ENCODE measurements at regions not wholly inside any gene's neighbourhood (a gene's known extent, or its start where the extent isn't known, plus 50 kb on each side); places are given as distances from the start of the nearest gene placed in this dataset.

DNA sequence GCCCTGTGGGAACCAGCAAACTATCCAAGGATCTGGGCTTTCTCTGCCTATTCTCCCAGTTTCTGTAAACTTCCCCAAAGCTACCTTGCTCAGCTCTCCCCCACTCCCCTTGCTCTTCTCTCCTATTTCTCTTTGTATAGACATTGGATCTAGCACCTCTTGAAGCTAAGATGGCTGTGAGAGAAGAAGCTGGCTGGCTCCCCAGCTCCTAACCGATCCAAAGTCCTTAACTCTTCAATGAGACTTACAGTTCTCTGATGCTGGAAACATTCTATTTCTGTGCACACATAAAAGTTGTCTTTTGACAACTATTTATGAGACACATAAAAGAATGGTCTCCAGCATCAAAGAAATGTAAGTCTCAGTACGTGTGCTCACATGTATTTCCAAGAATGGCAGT is 70.6 kb upstream of the C3orf80 start:
- intact Hi-C loops (cut with DNase I) = no loop called here
- no peak for DNase-seq

DNA sequence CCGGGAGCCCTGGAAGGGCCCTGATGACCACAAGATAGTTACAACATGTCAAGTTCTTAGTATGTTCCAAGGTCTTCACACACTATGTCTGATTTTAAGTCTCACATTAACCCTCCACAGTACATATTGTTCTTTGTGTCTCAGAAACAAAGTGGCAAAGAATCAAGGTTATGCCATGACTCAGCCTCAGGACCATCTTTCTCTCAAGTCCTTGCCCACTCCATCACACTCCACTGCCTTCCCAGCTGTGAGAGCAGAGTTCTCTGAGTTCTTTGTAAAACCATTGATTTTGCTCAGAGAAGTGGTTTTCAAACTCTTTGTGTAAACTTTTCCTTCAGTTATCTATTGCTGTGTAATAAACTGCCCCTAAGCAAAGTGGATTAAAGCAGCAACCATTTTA is 67.9 kb upstream of the C3orf80 start:
- DNase-seq (no peak), ATAC-seq (ENCODE audit: poor library complexity) (no peak)
- intact Hi-C loops (cut with DNase I) = no loop called here

More for the DNA sequence above, 70.6 kb upstream of the C3orf80 start:
- no peak for ATAC-seq (ENCODE audit: poor library complexity)

DNA sequence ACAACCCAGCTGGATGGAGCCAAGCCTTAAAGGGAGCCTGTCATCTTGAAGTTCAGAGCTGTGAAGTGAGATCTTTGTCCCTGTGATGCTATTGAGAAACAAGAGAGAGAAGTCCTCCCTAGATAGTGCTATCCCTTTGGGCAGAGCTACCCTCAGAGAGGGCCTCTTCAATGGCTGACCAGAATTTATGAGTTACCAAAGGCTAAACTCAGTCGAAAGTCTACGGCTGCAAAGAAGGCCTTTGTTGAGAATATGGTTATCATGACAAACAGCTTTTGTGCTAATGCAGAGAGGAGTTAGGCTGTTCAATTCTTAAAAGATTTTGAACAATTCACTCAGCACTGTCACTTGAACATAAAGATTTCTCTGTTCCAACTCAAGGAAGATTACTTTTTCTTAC is 65.9 kb upstream of the C3orf80 start:
- DNase-seq (no peak), ATAC-seq (ENCODE audit: poor library complexity) (no peak)
- intact Hi-C loops (cut with DNase I) = no loop called here

DNA sequence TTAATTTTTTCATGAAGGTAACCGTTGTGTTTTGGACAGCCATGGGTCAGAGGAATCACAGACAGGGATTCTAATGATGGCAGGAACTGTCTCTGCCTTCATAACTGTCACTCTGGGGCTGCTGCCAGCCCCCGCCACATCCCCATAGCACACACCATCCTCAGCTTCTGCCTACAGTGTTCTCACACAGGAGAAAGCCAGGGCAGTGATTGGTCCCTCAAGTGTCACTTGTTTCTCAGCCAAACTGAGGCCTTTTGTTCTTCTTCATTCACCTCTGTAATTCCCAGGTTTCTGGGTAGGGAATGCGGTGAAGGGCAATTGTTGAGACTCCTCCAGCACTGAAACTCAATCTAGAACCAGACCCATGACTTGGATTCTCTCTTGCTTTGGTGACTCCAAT is 65.4 kb upstream of the C3orf80 start:
- DNase-seq (no peak), ATAC-seq (ENCODE audit: poor library complexity) (no peak)
- intact Hi-C loops (cut with DNase I) = loop anchor here (5.0 kb wide), 1 partner anchor 182 kb away; no protein-coding TSS in a partner anchor

DNA sequence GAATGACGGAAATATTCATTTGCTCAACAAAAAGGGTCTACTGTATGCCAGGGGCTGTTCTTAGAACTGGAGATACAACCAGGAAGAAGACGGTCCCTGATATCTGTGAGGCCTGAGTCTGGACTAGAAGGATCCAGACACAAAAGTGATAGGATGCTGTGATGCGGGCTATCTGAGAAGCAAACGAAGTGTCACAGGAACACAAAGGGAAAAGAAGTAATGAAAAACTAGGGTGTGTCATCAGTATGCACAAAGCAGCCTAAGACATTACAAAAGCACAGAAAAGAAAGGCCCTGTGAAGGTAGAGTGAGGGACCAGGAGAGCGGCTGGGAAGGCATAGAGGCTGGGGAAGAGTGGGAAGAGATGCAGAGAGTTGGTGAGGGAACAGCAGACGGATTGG is 63.3 kb upstream of the C3orf80 start:
- intact Hi-C loops (cut with DNase I) = loop anchor here (5.0 kb wide), 1 partner anchor 180 kb away; no protein-coding TSS in a partner anchor
- ATAC-seq (ENCODE audit: poor library complexity) (no peak), DNase-seq (no peak)

DNA sequence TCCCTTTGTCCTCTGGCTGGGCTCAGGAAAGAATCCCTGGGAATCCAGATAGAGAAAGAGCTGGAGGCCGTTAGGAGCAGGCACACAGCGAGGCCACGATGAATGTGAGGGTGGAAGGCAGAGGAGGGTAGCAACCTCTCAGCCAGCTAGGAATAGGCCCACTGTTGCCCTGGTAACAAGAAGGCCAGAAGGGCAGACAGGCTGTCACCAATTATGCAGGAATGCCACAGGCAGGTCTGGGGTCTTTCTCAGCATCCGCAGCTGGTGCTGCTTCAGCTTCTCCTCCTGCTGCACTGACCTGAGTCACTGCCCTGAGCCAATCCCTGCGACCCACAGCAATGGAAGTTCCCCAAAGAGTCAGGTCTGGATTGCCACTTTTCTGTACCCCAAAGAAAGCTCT is 62.8 kb upstream of the C3orf80 start:
- intact Hi-C loops (cut with DNase I) = loop anchor here (5.0 kb wide), 1 partner anchor 180 kb away; no protein-coding TSS in a partner anchor
- ATAC-seq (ENCODE audit: poor library complexity) = no peak
- no peak for DNase-seq

DNA sequence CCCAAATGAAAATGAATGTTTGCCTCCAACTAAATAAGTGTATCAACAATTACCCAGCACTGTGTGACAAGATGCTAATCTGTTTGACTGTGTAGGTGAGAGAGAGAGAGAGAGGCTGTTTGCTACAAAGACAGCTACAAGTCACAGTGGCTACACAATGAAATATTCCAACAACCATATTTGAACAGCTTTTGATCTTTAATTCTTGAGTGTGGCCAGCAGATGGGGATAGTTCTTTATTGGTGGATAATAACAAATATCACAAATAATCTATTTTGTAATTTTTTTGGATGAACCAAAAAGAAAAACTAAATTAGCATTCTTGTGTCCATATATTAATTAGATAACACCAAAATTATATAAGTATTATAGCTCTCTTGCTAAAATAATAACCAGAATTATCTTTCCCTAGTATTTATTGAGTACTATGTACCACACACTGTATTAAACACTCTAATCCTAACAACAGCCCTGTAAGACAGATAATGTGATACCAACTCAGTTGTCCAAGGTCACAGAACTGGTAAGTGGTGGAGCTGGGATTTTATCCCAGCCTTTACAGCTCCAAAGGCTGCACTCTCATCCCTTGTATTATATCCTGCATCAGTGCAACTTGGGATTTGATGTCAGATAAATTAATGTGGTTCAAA is 61.9 kb upstream of the C3orf80 start:
- ATAC-seq (ENCODE audit: poor library complexity) = peak; percentile 39
- no peak for DNase-seq
- intact Hi-C loops (cut with DNase I) = loop anchor here (5.0 kb wide), 1 partner anchor 179 kb away; no protein-coding TSS in a partner anchor

DNA sequence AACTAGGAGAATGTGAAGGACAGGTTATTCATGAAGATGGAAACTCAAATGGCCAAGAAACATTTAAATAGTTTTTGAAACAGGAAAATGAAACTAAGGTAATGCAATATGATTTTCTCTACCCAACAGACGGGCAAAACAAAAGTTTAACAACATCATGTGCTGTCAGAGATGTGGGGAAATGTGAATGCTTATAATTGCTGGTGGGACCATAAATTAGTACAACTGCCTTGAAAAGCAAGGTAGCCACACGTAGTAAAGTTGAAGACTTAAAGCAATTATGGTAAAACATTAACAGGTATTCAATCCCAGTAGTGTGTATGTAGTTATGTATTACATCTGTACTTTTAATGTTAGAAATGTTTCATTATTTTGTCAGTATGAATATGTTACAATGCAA is 57.0 kb upstream of the C3orf80 start:
- DNase-seq (no peak), ATAC-seq (ENCODE audit: poor library complexity) (no peak)
- intact Hi-C loops (cut with DNase I) = no loop called here

DNA sequence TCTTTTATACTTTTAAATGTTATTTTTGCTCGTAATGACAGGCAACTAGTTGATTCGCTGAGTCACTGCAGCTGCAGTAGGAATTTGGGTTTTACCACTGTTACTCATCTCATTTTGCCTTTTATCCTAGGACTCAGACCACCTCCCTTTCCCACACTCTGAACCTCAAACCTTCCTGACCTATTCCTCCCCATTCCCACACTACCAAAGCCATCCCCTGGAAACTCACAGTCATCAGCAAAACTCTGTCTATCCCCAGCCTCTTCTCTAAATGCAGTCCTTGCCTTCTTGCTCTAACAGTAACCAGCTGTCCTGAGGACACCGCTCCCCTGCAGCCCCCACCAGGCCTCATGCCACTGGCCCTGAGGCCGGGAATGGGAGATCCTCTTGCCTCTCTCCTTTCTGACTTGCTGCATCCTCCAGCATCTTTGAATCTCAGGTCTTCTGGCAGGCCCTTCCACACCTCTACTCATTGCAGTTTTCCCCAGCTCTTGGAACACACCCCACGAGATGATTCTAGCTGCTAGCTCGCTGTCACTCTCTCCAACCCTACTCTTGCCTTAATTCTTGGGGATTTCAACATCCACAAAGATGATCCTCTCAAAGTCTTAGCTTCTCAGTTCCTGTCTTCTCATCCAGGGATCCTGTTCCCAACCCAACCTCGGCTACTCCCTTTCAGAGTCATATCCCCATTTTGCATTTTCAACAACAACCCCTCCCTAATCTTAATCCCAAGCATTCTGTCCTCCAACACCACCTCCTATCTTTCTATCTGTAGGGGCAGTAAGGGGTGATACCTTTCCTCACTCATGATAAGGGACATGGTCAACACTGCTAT is 55.9 kb upstream of the C3orf80 start:
- ATAC-seq (ENCODE audit: poor library complexity) (no peak), DNase-seq (no peak)
- intact Hi-C loops (cut with DNase I) = no loop called here

DNA sequence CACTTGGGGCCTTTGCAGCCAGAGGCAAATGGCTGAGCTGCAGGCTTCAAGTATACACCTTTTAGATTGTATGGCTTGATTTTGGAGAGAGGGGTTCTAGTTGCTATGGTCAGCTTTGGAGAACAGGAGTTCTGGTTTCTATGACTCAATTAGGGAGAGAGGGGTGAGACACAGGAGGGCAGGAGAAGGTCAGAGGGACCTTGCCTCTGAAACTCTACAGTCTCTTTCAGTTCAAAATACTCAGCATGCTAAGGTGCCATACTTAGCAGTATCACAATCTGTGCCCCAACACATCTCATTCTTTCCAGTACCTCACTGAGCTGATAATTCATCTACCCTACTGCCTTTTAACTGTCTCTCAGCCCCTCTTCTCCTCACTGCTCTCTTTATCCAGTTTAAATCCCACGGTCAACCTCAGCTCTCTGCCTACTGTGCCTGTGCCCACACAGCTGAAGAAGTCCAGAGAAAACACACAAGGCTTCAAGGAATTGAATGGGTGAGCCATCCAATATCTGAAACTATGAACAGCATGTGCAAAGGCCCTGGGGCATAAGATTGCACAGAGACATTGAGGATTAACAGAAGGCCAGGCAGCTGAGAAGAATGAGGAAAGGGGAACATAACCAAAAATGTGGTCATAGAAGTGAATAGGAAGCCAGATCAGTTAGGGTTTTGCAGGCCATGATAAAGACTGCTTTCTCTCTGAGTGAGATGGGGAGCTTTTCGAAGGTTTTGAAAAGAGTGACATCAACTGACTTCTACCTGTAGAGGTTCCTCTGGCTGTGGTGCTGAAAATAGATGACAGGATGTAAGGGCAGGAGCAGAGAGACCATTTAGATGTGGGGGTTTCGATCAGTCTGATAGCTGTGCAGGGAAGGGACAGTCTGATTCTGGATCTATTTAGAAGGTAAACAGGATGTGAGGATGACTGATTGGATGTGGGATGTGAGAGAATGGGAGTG is 54.5 kb upstream of the C3orf80 start:
- ATAC-seq (ENCODE audit: poor library complexity) (no peak), DNase-seq (no peak)
- intact Hi-C loops (cut with DNase I) = no loop called here

DNA sequence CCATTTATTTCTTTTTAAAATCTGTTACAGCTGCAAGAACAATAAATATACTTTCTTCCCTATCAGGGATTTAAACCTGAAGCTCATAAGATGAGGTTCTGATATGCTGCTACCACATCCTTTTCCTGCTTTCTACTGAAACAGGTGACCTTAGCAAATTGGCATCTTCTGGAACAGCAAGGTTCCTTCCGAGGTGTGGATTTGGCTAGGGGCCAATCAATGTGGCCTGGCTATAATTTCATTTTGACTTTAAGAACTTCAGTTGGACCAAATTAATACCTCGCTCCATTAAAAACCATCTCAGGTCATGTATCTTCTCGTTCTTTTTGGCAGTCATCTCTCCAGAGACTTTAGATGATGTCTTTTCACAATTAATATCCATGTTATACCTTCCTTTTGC is 53.4 kb upstream of the C3orf80 start:
- ATAC-seq (ENCODE audit: poor library complexity) (no peak), DNase-seq (no peak)
- intact Hi-C loops (cut with DNase I) = no loop called here

DNA sequence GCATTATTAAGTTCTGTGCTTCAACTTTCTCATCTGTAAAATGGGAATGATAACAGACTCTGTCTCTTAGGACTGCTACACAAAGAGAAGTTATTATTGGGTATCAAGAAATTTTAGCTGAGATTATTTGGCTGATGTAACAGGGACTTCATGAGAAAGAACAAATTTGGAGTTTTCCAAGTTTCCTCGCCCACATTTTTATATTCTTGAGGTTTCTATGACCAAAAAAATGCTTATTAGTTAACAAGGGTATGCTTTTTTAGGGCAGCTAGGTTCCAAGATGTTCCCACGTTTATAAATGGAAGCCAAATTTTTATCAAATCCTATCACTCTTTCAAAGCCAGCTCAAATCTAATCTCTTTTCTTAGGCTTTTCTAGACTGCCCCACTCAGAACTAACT is 50.6 kb upstream of the C3orf80 start:
- ATAC-seq (ENCODE audit: poor library complexity) (no peak), DNase-seq (no peak)
- intact Hi-C loops (cut with DNase I) = no loop called here
